CD4-positive, alpha-beta T cell treated with Interleukin-10 for 1 hour (primary cell): ENCODE measurements at regions not wholly inside any gene's neighbourhood (a gene's known extent, or its start where the extent isn't known, plus 50 kb on each side); places are given as distances from the start of the nearest gene placed in this dataset.

Experiments used
- DNase-seq: peaks from one replicate; pipeline ENCODE4 v3.0.0-alpha.2; 2020

DNA sequence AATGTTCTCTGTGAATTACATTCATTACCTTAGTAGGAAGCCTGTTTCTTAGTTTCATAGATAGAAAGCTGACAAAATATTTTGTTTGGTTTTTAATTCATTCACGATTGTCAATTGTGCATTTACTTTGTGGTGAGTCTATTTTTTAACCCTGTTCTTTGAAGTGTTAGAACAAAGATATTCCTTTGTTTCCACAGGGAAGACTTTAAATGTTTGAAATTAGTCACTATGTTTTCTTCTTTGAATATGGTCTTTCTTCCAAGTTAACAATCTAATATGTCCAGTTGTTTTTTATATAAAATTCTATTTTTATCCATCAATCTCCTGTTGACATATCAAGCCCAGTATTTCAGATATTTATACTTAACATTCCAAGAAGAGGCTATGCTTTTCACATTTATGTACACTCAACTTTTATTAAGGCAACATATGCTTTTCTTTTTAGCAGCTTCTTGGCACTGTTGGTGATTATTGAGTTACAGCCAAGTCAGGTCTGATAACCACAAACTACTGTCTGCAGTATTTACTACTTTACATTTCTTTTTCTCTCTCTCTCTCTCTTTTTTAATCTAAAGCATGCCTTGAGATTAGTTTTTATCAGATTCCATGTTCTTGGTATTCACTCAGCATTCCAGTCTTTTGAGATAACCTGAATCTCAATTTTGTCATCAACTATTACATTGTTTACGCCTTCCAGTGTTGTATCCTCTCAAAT lies 812.8 kb upstream of the SLC10A2 start:
- DNase-seq, result no peak

DNA sequence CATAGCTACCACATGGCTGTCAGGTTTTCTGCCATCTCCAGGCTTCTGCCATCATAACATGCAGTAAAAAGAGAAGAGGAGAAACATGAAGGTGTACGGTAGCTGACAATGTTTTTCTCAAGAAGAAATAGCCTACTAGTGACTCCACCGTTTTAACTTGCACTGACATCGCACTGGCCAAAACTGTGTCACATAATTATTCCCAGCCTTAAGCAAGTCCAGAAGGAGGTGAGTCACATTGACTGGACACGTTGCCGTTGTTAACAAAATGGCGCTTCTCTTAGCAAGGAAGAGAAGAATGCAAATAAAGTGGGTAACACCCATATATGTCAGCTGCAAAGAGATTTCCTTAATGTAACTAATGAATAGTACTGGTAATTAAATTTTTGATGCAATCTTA lies 810.4 kb upstream of the SLC10A2 start:
- no peak for DNase-seq

DNA sequence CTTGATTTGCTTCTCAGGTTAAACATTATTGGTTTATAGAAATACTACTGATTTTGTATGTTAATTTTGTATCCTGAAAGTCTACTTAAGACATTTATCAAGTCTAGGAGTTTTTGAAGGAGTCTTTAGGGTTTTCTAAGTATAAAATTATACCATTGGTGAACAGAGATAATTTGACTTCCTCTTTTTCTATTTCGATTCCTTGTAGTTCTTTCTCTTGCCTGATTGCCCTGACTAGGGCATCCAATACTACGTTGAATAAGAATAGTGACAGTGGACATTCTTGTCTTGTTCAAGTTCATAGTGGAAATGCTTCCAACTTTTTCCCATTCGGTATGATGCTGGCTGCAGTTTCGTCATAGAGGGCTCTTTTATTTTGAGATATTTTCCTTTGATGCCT lies 807.5 kb upstream of the SLC10A2 start:
- no peak for DNase-seq

DNA sequence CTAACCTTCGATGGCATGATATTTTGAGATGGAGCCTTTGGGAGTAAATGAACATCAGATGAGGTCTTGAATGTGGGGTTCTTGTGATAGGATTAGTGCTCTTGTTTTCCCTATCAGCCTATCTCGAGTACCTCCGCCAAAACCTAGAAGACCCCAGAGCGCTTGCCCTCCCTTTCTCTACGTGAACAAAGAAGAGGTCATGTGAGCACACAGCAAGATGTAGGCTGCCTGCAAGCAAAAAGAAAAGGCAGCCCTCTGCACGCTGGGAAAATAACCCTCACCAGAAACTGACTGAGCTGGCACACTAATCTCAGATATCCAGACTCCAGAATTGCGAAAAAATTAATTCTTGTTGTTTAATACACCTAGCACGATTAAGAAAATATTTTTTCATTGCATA lies 799.8 kb upstream of the SLC10A2 start:
- DNase-seq, result no peak

DNA sequence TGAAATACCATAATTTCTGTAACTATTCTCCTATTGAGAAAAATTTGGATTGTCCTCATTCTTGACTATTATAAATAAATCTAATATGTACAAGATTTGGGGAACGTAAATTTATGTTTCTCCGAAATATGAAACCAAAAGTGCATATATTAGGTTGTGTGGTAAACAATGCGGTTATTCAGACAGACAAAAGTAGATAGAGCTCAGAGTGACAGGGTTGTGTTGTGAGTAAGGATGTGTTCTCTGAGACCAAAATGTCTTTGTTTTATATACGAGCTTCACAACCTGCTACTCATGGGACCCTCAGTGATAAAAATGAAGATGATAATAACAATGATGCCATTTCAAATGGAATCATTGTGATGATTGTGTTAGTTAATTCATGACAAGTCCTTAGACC lies 796.3 kb upstream of the SLC10A2 start:
- DNase-seq, result no peak

DNA sequence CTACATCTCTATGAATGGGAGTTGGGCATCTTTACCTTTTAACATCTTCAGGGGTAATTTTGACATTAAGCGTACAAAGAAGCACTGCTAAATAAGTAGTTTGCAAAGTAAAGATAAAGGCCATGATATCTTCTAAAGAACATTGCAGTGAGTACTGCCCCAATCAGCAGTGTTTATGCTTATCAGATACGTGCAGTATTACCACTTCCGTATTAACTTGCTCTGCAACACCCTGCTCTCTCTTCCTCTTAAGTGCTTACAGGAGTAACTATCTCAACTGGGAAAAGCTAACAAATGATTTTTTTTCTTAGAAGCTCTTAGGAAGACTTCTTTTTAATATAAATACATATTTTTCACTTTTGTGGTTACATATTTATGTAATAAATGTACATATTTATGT lies 793.7 kb upstream of the SLC10A2 start:
- no peak for DNase-seq

DNA sequence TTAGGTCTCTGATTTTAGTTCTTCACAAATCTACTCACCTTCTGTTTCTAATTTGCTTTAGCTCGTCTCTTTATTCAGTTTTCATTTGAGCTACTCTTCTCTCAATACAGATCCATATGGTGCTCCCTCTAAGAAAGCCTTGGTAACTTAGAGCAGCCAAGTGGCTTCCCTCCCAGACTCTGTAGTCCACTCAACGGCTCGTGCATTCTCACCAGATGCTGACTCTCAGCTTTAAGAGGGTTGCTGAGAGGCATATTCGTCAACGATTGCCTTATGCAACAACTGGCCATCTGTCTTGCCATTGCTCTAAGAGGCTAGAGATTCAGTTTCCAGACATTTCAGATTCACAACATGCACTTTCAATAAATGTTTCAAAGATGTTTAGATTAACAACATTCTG lies 785.8 kb upstream of the SLC10A2 start:
- DNase-seq, result no peak

DNA sequence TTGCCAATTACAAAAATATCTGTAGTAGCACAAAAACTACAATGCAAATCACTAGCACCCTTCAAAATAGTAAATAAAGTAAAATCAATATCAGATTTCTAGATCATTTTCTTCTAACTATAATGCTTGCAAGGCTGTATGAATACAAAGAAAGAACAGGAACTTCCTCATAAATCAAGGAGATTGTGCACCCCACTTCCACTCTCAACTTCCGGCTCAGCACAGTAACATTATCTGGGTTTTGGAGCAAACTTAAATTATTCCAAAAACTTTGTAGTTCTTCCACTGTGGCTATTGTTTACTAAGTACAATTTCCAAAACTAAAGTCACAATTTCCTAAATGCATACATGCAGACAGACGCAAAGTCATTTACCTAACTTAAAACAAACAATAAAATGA lies 778.3 kb upstream of the SLC10A2 start:
- DNase-seq, result no peak

DNA sequence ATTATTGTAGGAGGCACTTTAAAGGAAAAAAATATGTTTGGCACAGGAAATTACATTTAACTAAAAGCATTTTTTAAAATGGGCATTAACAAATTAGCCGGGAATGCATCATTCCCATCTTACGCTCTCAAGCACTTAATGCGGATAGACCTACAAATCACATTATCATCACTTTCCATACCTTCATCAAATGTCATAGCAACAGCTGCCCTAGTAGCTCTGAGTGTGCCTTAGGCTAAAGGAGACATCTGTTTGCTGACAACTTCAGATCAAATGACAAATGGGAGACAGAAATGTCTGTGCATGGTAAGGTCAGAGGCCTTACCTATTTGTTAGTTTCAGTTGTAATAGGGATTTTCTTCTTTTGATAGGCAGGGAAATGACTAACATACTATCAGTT lies 773.2 kb upstream of the SLC10A2 start:
- DNase-seq, result no peak

DNA sequence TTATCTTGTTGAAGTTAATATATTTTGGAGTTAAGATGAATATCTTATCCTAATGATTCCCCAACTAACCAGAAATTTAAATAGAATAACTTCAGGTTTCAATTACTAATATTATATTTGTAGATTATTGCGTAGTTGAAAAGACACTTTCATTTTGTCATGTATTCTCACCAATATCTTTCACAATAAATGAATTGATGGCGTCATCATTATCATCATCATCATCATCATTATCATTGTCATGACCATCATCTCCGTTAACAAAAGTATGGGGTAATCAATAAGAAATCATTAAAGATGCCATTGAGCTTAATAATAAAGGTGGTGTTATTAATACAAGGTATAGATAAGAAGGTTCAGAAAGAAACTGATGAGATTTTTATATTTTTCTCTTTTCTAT lies 768.8 kb upstream of the SLC10A2 start:
- no peak for DNase-seq

DNA sequence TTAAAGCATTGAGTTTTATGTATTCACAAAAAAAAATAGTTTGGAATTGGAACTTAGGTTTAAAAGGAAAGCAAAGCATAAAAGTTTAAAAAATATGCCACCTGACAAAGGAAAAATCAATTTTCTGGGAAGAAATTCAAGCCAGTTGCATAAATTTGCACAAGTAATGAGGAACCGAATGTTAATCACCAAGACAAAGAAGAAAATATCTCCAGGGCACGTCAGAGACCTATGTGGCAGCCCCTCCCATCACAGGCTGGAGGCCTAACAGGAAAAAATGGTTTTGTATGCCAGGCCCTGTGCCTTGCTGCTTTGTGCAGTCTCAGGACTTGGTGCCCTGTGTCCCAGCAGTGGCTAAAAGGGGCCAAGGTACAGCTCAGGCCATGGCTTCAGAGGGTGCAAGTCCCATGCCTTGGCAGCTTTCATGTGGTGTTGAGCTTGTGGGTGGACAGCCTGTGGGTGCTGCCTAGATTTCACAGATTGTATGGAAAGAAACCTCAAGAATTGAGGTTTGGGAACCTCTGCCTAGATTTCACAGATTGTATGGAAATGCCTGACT lies 767.2 kb upstream of the SLC10A2 start:
- no peak for DNase-seq

DNA sequence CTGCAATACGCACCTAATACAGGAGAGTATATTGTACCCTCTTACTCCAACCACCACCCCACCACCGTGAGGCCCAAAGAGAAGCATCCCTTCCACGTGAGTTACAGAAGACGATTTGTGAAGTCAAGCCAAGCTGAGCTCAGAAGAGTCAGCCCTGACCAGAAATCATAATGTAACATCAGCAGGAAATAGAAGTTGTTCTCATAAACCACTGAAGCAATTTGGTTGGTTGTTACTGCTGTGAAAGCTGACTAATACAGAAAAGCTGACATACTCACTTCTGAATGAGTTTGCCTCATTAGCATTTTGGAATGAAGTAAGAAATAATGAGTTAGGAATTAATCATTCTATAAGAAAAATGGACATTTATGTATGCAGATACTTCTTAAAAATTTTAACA lies 749.4 kb upstream of the SLC10A2 start:
- no peak for DNase-seq

DNA sequence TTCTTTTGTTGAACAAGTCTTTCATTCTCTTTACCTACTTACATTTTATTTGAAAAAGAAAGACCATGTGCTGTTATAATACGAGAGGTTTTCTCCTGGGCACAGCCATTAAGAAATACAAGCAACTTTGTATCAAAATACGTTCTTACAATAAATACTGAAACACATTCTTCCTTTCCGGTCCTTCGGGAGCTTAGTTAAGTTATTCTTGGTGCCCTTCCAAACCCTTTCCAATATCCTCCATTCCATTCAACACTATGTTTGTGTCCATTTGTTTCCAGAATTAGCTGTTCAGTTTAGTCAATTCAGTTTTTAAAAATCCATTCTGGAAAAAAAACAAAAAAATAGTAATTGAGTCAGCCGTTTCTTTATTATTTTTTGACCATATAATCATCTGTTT lies 746.8 kb upstream of the SLC10A2 start:
- no peak for DNase-seq

DNA sequence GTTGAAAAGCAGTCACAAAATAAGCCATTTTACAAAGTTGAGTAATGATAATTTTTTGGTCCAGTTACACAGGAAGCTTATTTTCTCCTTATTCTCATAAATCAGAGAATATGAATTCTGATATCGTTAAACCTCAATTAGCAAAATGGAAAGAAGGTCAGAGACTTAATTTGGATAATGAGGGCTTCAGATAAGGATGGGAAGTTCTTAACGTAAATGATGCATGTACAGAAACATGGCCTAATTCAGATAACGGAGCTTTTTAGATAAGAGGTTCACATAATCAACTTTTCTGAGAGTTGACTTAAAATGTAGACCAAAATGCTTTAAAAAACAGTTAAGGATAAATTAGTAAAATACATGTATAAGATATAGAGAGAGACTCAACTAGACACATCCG lies 746.3 kb upstream of the SLC10A2 start:
- no peak for DNase-seq

DNA sequence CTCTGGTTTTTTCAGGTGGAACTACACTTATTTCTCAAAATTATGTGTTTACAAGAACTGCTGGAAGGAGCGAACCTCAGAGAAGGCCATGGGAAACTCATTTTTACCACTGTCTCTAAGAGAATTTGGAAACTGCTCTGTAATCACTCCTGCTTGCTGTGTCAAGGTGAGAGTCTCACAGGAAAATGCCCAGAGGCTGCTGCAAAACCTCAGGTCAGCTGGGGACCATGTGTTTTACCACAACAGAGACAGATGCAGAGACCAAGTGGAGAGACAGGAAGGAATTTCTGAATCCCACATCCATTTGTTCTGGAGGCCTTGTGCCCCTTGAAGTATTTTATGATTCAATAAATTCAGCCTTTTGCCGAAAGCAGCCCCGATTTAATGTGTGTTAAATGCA lies 743.8 kb upstream of the SLC10A2 start:
- DNase-seq, result no peak

DNA sequence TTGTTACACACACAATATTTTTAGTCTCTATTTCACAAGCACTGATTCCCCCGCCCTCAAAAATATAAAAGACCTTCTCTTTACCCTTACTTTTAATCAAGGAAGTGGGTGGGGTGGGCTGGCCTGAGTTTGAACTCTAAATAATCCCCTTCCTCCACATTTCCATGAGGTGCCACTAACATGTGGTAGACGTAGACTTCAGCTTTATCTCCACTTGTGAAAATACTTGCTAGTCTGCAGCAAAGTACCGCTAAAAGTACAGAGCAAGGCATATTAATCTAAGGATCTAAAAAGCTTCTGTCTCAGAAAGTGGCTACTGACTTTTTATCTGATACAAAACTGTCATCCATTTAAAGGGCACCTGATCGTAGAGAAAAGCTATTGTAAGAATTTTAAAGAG lies 739.6 kb upstream of the SLC10A2 start:
- no peak for DNase-seq

DNA sequence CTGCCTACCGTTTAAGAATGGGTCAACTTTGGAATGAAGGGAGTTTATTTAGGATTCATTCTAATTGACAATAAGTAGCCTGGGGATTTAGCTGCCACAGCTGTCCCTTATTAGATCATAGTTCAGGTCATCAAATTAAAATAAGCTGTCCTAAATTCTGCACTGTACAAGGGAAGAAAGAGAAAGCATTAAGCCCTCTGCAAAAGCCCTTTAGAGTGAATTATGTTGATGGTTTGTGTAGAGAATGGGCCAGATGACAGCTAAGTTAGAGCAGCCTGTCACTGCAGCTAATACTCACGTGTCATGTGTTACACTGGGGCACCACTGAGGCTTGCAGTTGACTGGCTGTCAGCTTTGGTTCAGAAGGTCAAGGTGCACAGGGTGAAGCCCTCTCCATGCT lies 737.1 kb upstream of the SLC10A2 start:
- no peak for DNase-seq

DNA sequence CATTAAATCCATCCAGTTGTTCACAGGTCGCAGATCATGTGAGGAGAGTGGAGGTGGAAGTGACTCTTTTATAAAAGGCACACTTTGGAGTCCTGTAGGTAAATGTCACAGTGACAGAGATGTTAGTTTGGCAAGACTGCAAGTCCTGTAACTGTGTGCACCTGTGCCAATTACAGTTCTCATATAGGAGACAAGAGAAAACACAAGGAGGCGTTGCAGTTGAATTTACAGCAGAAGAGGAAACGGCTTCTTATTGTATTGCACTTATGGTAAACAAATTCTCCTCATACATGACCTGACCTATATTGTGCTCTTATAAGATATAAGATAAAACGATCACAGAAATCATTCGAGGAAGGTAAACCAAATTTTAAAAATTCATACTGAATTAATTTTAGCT lies 732.8 kb upstream of the SLC10A2 start:
- no peak for DNase-seq

DNA sequence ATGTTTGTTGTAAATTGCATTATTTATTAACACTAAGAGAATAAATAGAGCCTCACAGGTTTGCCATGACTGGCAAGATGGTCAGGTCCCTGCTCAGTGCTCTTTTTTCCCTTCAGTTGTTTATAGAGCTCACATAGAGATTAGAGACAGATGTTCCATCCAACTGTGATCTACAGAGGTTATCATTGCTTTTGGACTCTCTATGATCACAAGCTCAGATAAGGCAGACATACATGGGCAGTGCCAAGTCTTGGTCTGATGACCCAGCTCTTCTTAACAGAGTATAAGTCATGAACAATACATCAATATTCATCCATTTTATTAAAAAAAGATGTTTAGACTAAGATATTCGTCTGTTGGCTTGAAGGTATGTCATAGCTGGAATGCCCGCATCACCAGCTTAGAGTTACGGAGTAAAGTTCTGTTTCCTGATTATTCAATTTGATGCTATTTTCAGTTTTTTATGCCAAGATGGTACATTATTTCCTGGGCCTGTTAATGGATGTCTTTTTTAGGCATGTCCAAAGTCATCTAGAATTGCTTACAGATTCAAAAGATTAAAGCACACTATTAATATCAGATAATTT lies 729.8 kb upstream of the SLC10A2 start:
- DNase-seq, result no peak

DNA sequence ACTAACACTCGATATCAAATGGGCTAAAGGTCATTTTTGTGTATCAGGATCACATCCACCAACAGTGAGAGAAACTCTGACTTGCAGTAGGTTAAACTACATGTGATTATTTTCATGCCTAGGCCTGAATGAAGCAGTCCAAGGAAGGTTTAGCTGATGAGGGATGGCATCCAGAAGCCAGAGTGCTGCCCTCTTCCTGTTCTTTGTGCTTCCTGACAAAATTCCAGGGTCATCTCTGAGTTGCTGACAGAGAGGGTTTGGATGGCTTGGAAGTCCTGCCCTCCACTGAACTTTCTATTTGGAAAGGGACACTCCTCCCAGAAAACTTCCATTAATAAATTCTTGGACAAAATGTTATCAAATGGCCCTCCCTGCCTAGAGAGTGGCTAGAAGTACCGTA lies 728.3 kb upstream of the SLC10A2 start:
- no peak for DNase-seq

DNA sequence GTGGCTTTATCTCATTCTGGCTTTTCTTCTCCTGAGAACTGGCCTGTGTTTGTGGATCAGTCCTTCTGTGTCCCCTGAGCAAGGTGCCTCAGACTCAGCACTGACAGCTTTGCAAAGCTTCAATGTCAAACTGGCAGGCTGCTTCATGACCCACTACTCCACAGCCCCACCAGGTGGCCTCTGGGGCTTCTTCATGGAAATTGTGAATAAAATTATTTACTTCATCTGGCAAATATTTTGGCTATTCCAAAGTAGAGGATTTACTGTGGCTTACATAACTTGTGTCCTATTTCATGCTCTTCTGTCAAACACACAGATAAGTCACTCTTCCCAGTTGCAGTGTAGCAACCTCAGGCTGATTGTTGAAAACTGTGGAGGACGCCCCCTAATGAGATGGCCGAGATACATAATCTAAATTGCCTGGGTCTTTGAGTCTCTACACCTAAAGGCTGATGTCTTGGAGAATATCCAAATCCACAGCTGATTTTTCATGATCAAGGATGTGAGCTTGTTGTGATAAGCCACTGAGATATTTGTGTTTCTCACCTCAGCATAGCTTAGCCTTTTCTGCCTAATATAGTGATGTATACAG lies 721.9 kb upstream of the SLC10A2 start:
- DNase-seq, result no peak

DNA sequence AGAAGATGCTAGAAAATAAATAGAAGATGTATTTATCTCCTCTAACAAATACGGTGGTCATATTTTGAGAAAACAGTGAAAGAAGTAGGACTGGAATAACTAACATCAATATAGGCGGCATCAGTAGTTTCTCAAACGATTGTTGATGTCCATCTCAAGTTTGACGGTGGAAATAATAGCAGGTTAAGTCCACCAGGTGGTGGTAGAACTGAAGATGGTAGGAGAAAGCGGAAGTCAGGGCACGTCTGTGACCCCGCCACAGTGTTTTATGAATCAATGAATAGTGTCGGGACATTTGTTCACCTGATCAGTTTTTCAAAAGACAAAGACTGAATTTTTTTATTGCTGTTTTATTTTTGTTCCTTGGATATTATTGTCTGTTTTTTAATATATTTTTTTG lies 706.4 kb upstream of the SLC10A2 start:
- DNase-seq, result no peak

DNA sequence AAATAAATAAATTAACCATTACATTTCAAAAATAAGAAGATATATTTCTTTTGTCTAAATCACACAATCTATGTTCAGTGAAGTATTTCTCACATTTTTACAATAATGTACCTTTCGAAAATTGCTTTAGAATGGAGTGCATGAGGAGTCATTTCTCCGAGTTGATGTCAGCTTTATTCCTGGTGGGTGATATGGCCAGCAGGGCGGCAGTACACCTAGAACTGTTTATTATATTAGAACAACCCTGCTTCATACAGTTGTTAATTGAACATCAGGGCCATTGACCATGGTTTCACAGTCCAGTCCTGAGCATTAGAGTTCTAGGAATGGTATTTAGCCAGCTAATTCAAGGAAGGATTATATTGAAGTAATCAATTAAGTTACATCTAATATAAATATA lies 696.3 kb upstream of the SLC10A2 start:
- no peak for DNase-seq

DNA sequence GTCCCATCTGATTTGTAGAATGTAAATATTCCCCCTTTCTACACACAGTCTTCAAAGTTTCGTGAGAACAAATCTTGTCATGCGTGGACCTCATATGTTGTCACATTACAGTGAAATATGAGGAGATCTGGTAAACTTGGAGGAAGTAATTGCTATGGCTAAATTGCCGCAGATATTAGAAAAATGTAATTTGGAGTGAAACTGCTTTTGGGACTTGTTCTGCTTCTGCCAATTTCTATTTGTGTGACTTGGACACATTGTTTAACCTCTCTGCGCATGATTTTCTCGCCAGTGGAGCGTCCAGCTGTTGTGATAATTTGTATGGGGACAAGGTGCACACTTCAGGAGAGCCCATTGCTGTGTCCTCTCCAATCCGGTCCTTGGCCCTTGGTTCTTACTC lies 693.1 kb upstream of the SLC10A2 start:
- no peak for DNase-seq

DNA sequence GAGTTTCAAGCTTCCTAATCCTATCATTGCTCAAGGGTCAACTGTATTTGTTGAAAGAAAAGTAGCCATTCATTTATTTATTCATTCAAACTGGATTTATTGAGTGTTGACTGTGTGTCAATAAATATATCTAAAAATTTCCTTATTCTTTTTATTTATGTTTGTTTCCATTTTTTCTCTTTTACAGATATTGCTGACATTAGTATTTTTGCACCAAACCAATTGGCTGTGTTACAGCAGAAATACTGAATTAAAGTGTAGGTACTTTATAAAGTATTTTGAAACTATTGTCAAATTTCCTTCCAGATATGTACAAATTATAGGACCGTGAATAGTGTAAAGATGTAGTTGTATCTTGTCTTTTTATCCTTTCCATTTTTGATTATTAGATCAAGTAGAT lies 692.0 kb upstream of the SLC10A2 start:
- DNase-seq, result no peak
